ENCODE measurements at regions not wholly inside any gene's neighbourhood (a gene's known extent, or its start where the extent isn't known, plus 50 kb on each side); places are given as distances from the start of the nearest gene placed in this dataset.

DNA sequence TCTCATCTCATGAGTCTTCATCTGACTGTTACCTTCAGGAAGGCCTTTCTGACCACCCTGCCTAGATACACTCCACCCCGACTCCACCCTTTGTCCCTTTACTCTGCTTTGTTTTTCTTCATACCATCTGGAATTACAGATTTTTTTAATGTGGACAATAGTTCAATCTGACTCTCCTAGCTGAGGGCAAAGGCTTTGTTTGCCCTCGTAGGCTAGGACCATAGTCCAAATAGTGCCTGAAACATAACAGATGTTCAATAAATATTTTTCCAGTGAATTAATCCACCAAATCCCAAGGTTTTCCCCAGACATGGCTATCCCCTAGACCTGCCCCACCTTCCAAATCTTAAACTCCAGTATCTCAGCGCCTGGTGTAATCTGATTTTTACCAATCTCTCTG is 176.5 kb upstream of the GJB5 start:
- no peak for TF ChIP-seq POLR2A (IDR thresholded peaks at IDR 0.05)
- no peak for TF ChIP-seq POLR2AphosphoS5 (IDR thresholded peaks at IDR 0.05)
